ENCODE measurements at regions not wholly inside any gene's neighbourhood (a gene's known extent, or its start where the extent isn't known, plus 50 kb on each side); places are given as distances from the start of the nearest gene placed in this dataset.
A peak's percentile ranks its signal among the peaks of the same experiment; 100 is the strongest.

- Histone ChIP-seq H3K4ac (replicated peaks; ENCODE audit: insufficient read length, low read depth, low read length) (no peak overlapping the region), H2BK120ac (replicated peaks; ENCODE audit: low read depth, low read length) (no peak overlapping the region), H3K4me1 (replicated peaks in 1 of 4; ENCODE audit: control insufficient read depth in 3 of 4, insufficient read depth in 4 of 4, low read length in 3 of 4) (no peaks in the 10 kb centered on the region), H4K20me1 (replicated peaks in 1 of 2; ENCODE audit: control insufficient read depth in 1 of 2, insufficient read depth in 2 of 2, low read length in 2 of 2) (no peaks in the 10 kb centered on the region), H3K56ac (replicated peaks; ENCODE audit: insufficient read length, low read depth, low read length) (no peak overlapping the region), H3K23ac (ENCODE audit: insufficient read length) (no peak overlapping the region), H3K36me3 (ENCODE audit: control insufficient read depth in 2 of 4, insufficient read depth in 4 of 4, low read length in 3 of 4) (0 out of 8 replicates have a peak, but pooled peaks cover 0 to 3% (median 0%) of the 10 kb centered on the region in 4 experiments), H3K18ac (ENCODE audit: extremely low read depth, low read length) (no peak overlapping the region), H2BK12ac (ENCODE audit: low read depth, low read length) (no peak overlapping the region), H3K14ac (ENCODE audit: insufficient read length) (no peak overlapping the region), H2AFZ (ENCODE audit: low read length) (peak overlapping the region; percentile 34; the same call in 1 of the 2 replicates), H3K4me3 (ENCODE audit: extremely low read depth in 1 of 4, insufficient read depth in 2 of 4, low read depth in 3 of 4, low read length in 4 of 4) (no peak overlapping the region), H2BK20ac (ENCODE audit: low read length) (no peak overlapping the region), H3K79me1 (ENCODE audit: low read depth, low read length) (no peaks in the 10 kb centered on the region), H4K91ac (replicated peaks; ENCODE audit: insufficient read length, low read length) (no peak overlapping the region), H2AK5ac (ENCODE audit: low read depth, low read length) (no peak overlapping the region), H3K23me2 (ENCODE audit: low read depth, low read length) (no peaks in the 10 kb centered on the region), H3K4me2 (ENCODE audit: insufficient read depth in 1 of 2, low read depth in 2 of 2, low read length in 2 of 2) (no peak overlapping the region), H3K27ac (ENCODE audit: low read depth, low read length) (no peak overlapping the region), H3K79me2 (ENCODE audit: control insufficient read depth in 1 of 2, insufficient read depth in 2 of 2, low read length in 2 of 2) (no peaks in the 10 kb centered on the region), H4K5ac (ENCODE audit: insufficient read length, low read depth, low read length) (no peak overlapping the region), H3K9ac (replicated peaks in 1 of 4; ENCODE audit: extremely low read depth in 1 of 4, low read depth in 3 of 4, low read length in 3 of 4) (no peak overlapping the region), H2BK5ac (ENCODE audit: low read depth, low read length) (no peak overlapping the region), H4K8ac (ENCODE audit: extremely low read depth, insufficient read depth, low read length) (no peak overlapping the region), H2BK15ac (ENCODE audit: low read length) (no peak overlapping the region), H3K9me3 (ENCODE audit: insufficient read depth in 2 of 2, low read depth in 1 of 2, low read length in 1 of 2) (no peaks in the 10 kb centered on the region; a peak in 1 of 4 replicates), H3K27me3 (replicated peaks in 1 of 4; ENCODE audit: control insufficient read depth in 3 of 4, extremely low read depth in 1 of 4, insufficient read depth in 3 of 4, low read length in 3 of 4) (no peaks in the 10 kb centered on the region)
- no peak for DNase-seq (ENCODE audit: low read depth in 1 of 2, low spot score in 2 of 2)
- ChIA-PET CTCF (ENCODE audit: partially characterized antibody) (interaction anchor here (1.1 kb wide), 1 partner anchor 142 kb away, joined by 3 read pairs; no protein-coding TSS in a partner anchor), POLR2A (ENCODE audit: partially characterized antibody) (no interaction called here)
- FAIRE-seq: no peak
- no peak for TF ChIP-seq POLR2AphosphoS5 (IDR thresholded peaks at IDR 0.05; ENCODE audit: low read depth, low read length)
- no peak for TF ChIP-seq NANOG (IDR thresholded peaks at IDR 0.05; ENCODE audit: insufficient read depth, low read depth, low read length, poor library complexity, severe bottlenecking)
- TF ChIP-seq CHD1 (IDR thresholded peaks at IDR 0.05; ENCODE audit: low read depth, low read length): no peak
- no peak for TF ChIP-seq TCF12 (IDR thresholded peaks at IDR 0.05; ENCODE audit: low read depth, low read length)
- TF ChIP-seq TAF7 (optimal IDR thresholded peaks at IDR 0.05; ENCODE audit: borderline replicate concordance, low read depth, low read length): no peak
- no peak for TF ChIP-seq RBBP5 (IDR thresholded peaks at IDR 0.05; ENCODE audit: borderline replicate concordance, low read depth, low read length)
- no peak for TF ChIP-seq CBX8 (IDR thresholded peaks at IDR 0.05; ENCODE audit: borderline replicate concordance, low read depth, low read length)
- no peak for TF ChIP-seq ZNF274 (IDR thresholded peaks at IDR 0.05; ENCODE audit: borderline replicate concordance, extremely low read depth, low read length)
- TF ChIP-seq SAP30 (IDR thresholded peaks at IDR 0.05; ENCODE audit: insufficient read depth, insufficient replicate concordance, low read length): no peak
- TF ChIP-seq CBX5 (IDR thresholded peaks at IDR 0.05; ENCODE audit: low read depth, low read length): no peak
- TF ChIP-seq BACH1 (IDR thresholded peaks at IDR 0.05; ENCODE audit: low read length): no peak
- no peak for TF ChIP-seq CTCF (IDR thresholded peaks at IDR 0.05; ENCODE audit: control extremely low read depth in 1 of 3, insufficient read depth in 1 of 3, low read depth in 1 of 3, low read length in 3 of 3)
These were observed 244.8 kb downstream of the PCDH20 start for GRCh38 chr13:61170856-61171255.
